ENCODE measurements at regions not wholly inside any gene's neighbourhood (a gene's known extent, or its start where the extent isn't known, plus 50 kb on each side); places are given as distances from the start of the nearest gene placed in this dataset.

DNA sequence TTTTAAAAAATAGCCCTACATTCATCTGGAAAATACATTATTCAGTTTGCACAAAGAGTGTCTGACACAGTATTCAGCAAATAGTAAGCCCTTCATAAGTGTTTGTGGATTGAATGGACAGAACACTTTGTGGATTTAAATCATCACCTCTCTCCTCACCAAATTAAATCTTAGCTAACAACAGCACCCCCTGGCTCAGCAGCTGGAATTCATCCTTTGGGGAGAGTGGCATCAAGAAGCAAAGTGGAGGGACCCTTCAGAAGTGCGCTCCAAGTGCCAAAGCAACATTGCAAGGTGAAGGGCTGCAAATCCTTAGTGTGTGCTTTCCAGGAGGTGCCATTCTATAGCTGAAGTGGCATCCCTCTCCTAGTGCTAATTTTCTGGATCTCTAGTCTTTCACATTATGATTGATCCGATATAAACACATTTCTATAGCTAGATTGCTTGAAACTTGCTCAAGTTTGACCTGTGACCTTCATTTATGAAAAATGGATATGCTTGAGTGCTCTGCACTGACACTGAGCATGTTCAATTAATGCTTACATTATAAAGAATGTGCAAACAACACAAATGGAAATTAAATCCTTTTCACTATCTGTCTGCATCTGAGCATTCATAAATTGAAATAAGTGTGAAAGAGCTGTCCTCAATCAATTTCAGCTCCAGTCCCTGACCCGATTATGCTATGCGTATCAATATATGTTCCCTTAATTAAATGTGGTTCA, 891.7 kb downstream of the C6orf118 start:
- TF ChIP-seq, protein P1, sequence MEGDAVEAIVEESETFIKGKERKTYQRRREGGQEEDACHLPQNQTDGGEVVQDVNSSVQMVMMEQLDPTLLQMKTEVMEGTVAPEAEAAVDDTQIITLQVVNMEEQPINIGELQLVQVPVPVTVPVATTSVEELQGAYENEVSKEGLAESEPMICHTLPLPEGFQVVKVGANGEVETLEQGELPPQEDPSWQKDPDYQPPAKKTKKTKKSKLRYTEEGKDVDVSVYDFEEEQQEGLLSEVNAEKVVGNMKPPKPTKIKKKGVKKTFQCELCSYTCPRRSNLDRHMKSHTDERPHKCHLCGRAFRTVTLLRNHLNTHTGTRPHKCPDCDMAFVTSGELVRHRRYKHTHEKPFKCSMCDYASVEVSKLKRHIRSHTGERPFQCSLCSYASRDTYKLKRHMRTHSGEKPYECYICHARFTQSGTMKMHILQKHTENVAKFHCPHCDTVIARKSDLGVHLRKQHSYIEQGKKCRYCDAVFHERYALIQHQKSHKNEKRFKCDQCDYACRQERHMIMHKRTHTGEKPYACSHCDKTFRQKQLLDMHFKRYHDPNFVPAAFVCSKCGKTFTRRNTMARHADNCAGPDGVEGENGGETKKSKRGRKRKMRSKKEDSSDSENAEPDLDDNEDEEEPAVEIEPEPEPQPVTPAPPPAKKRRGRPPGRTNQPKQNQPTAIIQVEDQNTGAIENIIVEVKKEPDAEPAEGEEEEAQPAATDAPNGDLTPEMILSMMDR (IDR thresholded peaks at IDR 0.05), result no peak
- TF ChIP-seq POLR2AphosphoS5 (IDR thresholded peaks at IDR 0.05; ENCODE audit: insufficient read depth in 1 of 2, low read depth in 1 of 2), result no peak
- TF ChIP-seq POLR2A (IDR thresholded peaks at IDR 0.05), result no peak
